ENCODE measurements at regions not wholly inside any gene's neighbourhood (a gene's known extent, or its start where the extent isn't known, plus 50 kb on each side); places are given as distances from the start of the nearest gene placed in this dataset.

DNA sequence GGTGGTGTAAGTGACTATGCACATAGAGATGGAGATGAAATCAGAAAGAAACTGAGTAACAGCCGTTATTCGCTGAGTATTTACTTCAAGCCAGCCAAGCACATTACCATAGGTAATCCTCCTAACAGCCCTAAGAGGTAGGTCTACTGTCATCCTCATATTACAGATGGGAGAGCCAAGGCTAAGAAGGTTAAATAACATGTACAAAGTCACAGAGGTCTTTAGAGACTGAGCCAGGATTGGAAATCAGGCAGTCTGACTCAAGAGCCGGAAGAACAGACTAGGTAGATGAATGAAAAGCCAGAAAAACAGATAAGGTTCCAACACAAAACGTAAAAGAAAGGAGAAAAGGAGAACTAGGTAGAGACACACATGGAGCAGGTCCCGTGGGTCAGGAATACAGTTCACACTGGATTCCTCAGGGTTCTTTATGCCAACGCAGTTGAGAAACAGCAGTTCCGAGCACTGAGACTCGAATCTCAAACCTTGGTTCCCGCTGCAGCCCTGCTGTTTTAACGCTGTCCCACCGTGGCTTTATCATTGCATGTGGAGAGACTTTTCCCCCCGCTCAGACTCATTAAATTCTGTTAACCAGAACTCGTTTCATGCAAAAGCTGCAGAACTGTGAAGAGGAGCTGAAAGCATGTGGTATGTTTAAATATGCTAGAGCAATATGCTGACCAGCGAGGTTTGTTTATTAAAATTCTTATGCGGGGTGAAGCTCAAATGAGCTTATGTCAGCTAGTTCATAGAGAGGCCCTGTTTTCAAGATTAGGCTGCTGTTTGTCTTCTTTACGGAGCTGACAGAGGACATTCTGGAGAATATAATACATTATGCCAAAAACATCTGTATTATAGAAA lies 537.9 kb downstream of the CD83 start:
- TF ChIP-seq, protein P1, sequence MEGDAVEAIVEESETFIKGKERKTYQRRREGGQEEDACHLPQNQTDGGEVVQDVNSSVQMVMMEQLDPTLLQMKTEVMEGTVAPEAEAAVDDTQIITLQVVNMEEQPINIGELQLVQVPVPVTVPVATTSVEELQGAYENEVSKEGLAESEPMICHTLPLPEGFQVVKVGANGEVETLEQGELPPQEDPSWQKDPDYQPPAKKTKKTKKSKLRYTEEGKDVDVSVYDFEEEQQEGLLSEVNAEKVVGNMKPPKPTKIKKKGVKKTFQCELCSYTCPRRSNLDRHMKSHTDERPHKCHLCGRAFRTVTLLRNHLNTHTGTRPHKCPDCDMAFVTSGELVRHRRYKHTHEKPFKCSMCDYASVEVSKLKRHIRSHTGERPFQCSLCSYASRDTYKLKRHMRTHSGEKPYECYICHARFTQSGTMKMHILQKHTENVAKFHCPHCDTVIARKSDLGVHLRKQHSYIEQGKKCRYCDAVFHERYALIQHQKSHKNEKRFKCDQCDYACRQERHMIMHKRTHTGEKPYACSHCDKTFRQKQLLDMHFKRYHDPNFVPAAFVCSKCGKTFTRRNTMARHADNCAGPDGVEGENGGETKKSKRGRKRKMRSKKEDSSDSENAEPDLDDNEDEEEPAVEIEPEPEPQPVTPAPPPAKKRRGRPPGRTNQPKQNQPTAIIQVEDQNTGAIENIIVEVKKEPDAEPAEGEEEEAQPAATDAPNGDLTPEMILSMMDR (IDR thresholded peaks at IDR 0.05 in 2 of 3, conservative IDR thresholded peaks at IDR 0.05 in 1 of 3; ENCODE audit: control insufficient read depth in 2 of 3, extremely low read depth in 1 of 3, insufficient read depth in 1 of 3, low read depth in 3 of 3, low read length in 3 of 3): no peak
- TF ChIP-seq, protein P2, sequence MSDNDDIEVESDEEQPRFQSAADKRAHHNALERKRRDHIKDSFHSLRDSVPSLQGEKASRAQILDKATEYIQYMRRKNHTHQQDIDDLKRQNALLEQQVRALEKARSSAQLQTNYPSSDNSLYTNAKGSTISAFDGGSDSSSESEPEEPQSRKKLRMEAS (IDR thresholded peaks at IDR 0.05; ENCODE audit: low read depth, low read length): no peak
- TF ChIP-seq, protein P3, sequence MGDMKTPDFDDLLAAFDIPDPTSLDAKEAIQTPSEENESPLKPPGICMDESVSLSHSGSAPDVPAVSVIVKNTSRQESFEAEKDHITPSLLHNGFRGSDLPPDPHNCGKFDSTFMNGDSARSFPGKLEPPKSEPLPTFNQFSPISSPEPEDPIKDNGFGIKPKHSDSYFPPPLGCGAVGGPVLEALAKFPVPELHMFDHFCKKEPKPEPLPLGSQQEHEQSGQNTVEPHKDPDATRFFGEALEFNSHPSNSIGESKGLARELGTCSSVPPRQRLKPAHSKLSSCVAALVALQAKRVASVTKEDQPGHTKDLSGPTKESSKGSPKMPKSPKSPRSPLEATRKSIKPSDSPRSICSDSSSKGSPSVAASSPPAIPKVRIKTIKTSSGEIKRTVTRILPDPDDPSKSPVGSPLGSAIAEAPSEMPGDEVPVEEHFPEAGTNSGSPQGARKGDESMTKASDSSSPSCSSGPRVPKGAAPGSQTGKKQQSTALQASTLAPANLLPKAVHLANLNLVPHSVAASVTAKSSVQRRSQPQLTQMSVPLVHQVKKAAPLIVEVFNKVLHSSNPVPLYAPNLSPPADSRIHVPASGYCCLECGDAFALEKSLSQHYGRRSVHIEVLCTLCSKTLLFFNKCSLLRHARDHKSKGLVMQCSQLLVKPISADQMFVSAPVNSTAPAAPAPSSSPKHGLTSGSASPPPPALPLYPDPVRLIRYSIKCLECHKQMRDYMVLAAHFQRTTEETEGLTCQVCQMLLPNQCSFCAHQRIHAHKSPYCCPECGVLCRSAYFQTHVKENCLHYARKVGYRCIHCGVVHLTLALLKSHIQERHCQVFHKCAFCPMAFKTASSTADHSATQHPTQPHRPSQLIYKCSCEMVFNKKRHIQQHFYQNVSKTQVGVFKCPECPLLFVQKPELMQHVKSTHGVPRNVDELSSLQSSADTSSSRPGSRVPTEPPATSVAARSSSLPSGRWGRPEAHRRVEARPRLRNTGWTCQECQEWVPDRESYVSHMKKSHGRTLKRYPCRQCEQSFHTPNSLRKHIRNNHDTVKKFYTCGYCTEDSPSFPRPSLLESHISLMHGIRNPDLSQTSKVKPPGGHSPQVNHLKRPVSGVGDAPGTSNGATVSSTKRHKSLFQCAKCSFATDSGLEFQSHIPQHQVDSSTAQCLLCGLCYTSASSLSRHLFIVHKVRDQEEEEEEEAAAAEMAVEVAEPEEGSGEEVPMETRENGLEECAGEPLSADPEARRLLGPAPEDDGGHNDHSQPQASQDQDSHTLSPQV (IDR thresholded peaks at IDR 0.05): no peak
- no peak for TF ChIP-seq HDGF (IDR thresholded peaks at IDR 0.05)
- no peak for TF ChIP-seq POLR2A (IDR thresholded peaks at IDR 0.05; ENCODE audit: low read depth, low read length)
- TF ChIP-seq, protein P4, sequence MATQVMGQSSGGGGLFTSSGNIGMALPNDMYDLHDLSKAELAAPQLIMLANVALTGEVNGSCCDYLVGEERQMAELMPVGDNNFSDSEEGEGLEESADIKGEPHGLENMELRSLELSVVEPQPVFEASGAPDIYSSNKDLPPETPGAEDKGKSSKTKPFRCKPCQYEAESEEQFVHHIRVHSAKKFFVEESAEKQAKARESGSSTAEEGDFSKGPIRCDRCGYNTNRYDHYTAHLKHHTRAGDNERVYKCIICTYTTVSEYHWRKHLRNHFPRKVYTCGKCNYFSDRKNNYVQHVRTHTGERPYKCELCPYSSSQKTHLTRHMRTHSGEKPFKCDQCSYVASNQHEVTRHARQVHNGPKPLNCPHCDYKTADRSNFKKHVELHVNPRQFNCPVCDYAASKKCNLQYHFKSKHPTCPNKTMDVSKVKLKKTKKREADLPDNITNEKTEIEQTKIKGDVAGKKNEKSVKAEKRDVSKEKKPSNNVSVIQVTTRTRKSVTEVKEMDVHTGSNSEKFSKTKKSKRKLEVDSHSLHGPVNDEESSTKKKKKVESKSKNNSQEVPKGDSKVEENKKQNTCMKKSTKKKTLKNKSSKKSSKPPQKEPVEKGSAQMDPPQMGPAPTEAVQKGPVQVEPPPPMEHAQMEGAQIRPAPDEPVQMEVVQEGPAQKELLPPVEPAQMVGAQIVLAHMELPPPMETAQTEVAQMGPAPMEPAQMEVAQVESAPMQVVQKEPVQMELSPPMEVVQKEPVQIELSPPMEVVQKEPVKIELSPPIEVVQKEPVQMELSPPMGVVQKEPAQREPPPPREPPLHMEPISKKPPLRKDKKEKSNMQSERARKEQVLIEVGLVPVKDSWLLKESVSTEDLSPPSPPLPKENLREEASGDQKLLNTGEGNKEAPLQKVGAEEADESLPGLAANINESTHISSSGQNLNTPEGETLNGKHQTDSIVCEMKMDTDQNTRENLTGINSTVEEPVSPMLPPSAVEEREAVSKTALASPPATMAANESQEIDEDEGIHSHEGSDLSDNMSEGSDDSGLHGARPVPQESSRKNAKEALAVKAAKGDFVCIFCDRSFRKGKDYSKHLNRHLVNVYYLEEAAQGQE (IDR thresholded peaks at IDR 0.05; ENCODE audit: low read depth, low read length): no peak
- no peak for TF ChIP-seq DPF2 (IDR thresholded peaks at IDR 0.05)
- no peak for TF ChIP-seq POLR2AphosphoS2 (IDR thresholded peaks at IDR 0.05; ENCODE audit: low read depth, low read length)

Measured in GM12878 (cell line).